Liver (tissue), 8 donors: ENCODE measurements at regions not wholly inside any gene's neighbourhood (a gene's known extent, or its start where the extent isn't known, plus 50 kb on each side); places are given as distances from the start of the nearest gene placed in this dataset.

Experiments used
- DNase-seq: peaks from one replicate; pipeline ENCODE4 v3.0.0-alpha.2; 2017; ENCODE audit warnings: low spot score
- H3K27ac ChIP-seq, 2 donors: one replicate each; pipeline ENCODE4 v1.7.0; 2013; ENCODE audit warnings: inconsistent platforms in 2 of 2, low read length in 2 of 2, control low read depth in 1 of 2, low read depth in 1 of 2, mild to moderate bottlenecking in 1 of 2
- H3K27me3 ChIP-seq, 4 donors: one replicate each; pipeline versions ENCODE4 v1.6.1 to v1.7.0; 2013; ENCODE audit warnings: low read length in 3 of 4, inconsistent platforms in 1 of 4, mild to moderate bottlenecking in 1 of 4, moderate library complexity in 1 of 4; ENCODE audit not compliant: control insufficient read depth in 4 of 4, insufficient read depth in 4 of 4
- H3K36me3 ChIP-seq, 4 donors: one replicate each; pipeline versions ENCODE4 v1.6.1 to v1.7.0; 2013; ENCODE audit warnings: low read length in 3 of 4, mild to moderate bottlenecking in 3 of 4, low read depth in 1 of 4, moderate library complexity in 1 of 4; ENCODE audit not compliant: control insufficient read depth in 4 of 4, insufficient read depth in 3 of 4
- H3K4me1 ChIP-seq, 4 donors: one replicate each; pipeline versions ENCODE4 v1.6.1 to v1.7.0; 2013; ENCODE audit warnings: low read length in 3 of 4, mild to moderate bottlenecking in 3 of 4, moderate library complexity in 1 of 4; ENCODE audit not compliant: control insufficient read depth in 4 of 4, insufficient read depth in 4 of 4
- H3K4me3 ChIP-seq, 3 donors: one replicate each; pipeline versions ENCODE4 v1.6.1 to v1.7.0; 2013; ENCODE audit warnings: low read length in 3 of 3, control low read depth in 1 of 3, low read depth in 1 of 3, mild to moderate bottlenecking in 1 of 3
- H3K9ac ChIP-seq, 2 donors: one replicate each; pipeline ENCODE4 v1.7.0; 2013; ENCODE audit warnings: low read length in 2 of 2, mild to moderate bottlenecking in 2 of 2, moderate library complexity in 2 of 2, control low read depth in 1 of 2, low read depth in 1 of 2
- H3K9me3 ChIP-seq, 4 donors: one replicate each; pipeline versions ENCODE4 v1.6.1 to v1.7.0; 2013; ENCODE audit warnings: low read length in 3 of 4; ENCODE audit not compliant: control insufficient read depth in 4 of 4
- ATF3 ChIP-seq: IDR thresholded peaks from 2 replicates; pipeline ENCODE4 v1.6.1; 2016; ENCODE audit warnings: antibody characterized with exemption
- CTCF ChIP-seq: fragments of 150-350 bp; IDR thresholded peaks from 2 replicates; pipeline ENCODE4 v1.5.1; 2017; ENCODE audit warnings: improper control_type of control experiment, low read depth, low read length; ENCODE audit not compliant: missing input control
- EGR1 ChIP-seq, 2 donors: IDR thresholded peaks; 2 replicates each; pipeline ENCODE4 v1.6.1; 2016 to 2018; ENCODE audit warnings: antibody characterized with exemption in 2 of 2, low read depth in 2 of 2
- FOXA1 ChIP-seq: IDR thresholded peaks from 2 replicates; pipeline ENCODE4 v1.6.1; 2016; ENCODE audit warnings: antibody characterized with exemption
- FOXA2 ChIP-seq: IDR thresholded peaks from 2 replicates; pipeline ENCODE4 v1.6.1; 2016; ENCODE audit warnings: antibody characterized with exemption
- GABPA ChIP-seq, 2 donors: IDR thresholded peaks in 1 of 2; conservative IDR thresholded peaks in 1 of 2; 2 replicates each; pipeline ENCODE4 v1.6.1; 2016; ENCODE audit warnings: antibody characterized with exemption in 2 of 2, mild to moderate bottlenecking in 1 of 2, moderate library complexity in 1 of 2
- HNF4A ChIP-seq, 2 donors: conservative IDR thresholded peaks; 2 replicates each; pipeline ENCODE4 v1.6.1; 2016; ENCODE audit warnings: antibody characterized with exemption in 2 of 2, mild to moderate bottlenecking in 2 of 2
- HNF4G ChIP-seq: IDR thresholded peaks from 2 replicates; pipeline ENCODE4 v1.6.1; 2016; ENCODE audit warnings: antibody characterized with exemption
- JUND ChIP-seq, 2 donors: IDR thresholded peaks; 2 replicates each; pipeline ENCODE4 v1.6.1; 2016; ENCODE audit warnings: antibody characterized with exemption in 2 of 2
- MAX ChIP-seq: IDR thresholded peaks from 2 replicates; pipeline ENCODE4 v1.6.1; 2016; ENCODE audit warnings: antibody characterized with exemption
- NR2F2 ChIP-seq: IDR thresholded peaks from 2 replicates; pipeline ENCODE4 v1.6.1; 2016; ENCODE audit warnings: antibody characterized with exemption
- RAD21 ChIP-seq, 2 donors: IDR thresholded peaks; 2 replicates each; pipeline ENCODE4 v1.6.1; 2016; ENCODE audit warnings: antibody characterized with exemption in 2 of 2, mild to moderate bottlenecking in 2 of 2
- REST ChIP-seq: IDR thresholded peaks from 2 replicates; pipeline ENCODE4 v1.6.1; 2016; ENCODE audit warnings: antibody characterized with exemption, mild to moderate bottlenecking
- RXRA ChIP-seq, 2 donors: IDR thresholded peaks; 2 replicates each; pipeline ENCODE4 v1.6.1; 2017 to 2018; ENCODE audit warnings: antibody characterized with exemption in 2 of 2, mild to moderate bottlenecking in 1 of 2
- SP1 ChIP-seq: IDR thresholded peaks from 2 replicates; pipeline ENCODE4 v1.6.1; 2018; ENCODE audit warnings: antibody characterized with exemption, mild to moderate bottlenecking
- TAF1 ChIP-seq: conservative IDR thresholded peaks from 2 replicates; pipeline ENCODE4 v1.6.1; 2016; ENCODE audit warnings: antibody characterized with exemption, mild to moderate bottlenecking
- YY1 ChIP-seq: IDR thresholded peaks from 2 replicates; pipeline ENCODE4 v1.6.1; 2016; ENCODE audit warnings: antibody characterized with exemption, mild to moderate bottlenecking
- ZBTB33 ChIP-seq: IDR thresholded peaks from 2 replicates; pipeline ENCODE4 v1.6.1; 2016; ENCODE audit warnings: antibody characterized with exemption
- WGBS: extraction: QIAGEN DNeasy Blood & Tissue Kit; methylation state at CpG from one replicate; pipeline ENCODE4 v1.1.7; 2013; 5-methylcytosine and 5-hydroxymethylcytosine counted together
- donor health status: healthy.
- donor health status: healthy.
- donor health status: healthy.
- donor health status: healthy.
- donor health status: healthy.

GRCh38 chr15:97199393-97200051 lies 761.0 kb upstream of the ARRDC4 start:
- WGBS: 79% methylated on average over 3 of the region's 3 CpGs
- no peaks in the 10 kb centered on the region for H3K4me1 ChIP-seq
- peaks cover 0 to 4% (median 0%) of the 10 kb centered on the region in 4 donors for H3K27me3 ChIP-seq
- TF ChIP-seq MAX (no peak), YY1 (no peak), NR2F2 (no peak), FOXA2 (no peak), JUND (IDR thresholded peaks at IDR 0.05) (no peak), REST (no peak), EGR1 (IDR thresholded peaks at IDR 0.05; ENCODE audit: low read depth in 2 of 2) (no peak), ZBTB33 (no peak), RAD21 (IDR thresholded peaks at IDR 0.05) (no peak), CTCF (no peak), FOXA1 (no peak), HNF4G (no peak), HNF4A (conservative IDR thresholded peaks at IDR 0.05) (no peak), SP1 (no peak), ATF3 (no peak), GABPA (IDR thresholded peaks at IDR 0.05 in 1 of 2, conservative IDR thresholded peaks at IDR 0.05 in 1 of 2) (no peak), TAF1 (no peak), RXRA (IDR thresholded peaks at IDR 0.05) (no peak)
- no peak overlapping the region for H3K4me3 ChIP-seq
- no peak overlapping the region for H3K27ac ChIP-seq
- H3K9ac ChIP-seq: no peak overlapping the region
- H3K9me3 ChIP-seq: no peaks in the 10 kb centered on the region
- H3K36me3 ChIP-seq: no peaks in the 10 kb centered on the region
- DNase-seq: no peak
